HCT116 (cell line): ENCODE measurements at regions not wholly inside any gene's neighbourhood (a gene's known extent, or its start where the extent isn't known, plus 50 kb on each side); places are given as distances from the start of the nearest gene placed in this dataset.

Experiments
- ATAC-seq: fragments of 200-7000 bp; cut with Tn5 transposase; 2 replicates; pipeline ENCODE4 v1.9.1; 2020; ENCODE audit warnings: mild to moderate bottlenecking, moderate library complexity
- BruUV-seq: library from RNA; stranded (reverse); fragments of 400-500 nt; replicated peaks from 2 replicates; lab custom pipeline; 2021; lab: Mats Ljungman, UMichigan
- CTCF ChIA-PET: fragments of 300-600 bp; sonication (Branson Sonifier 250); formaldehyde crosslinking; loops from one replicate; lab custom pipeline; 2021; ENCODE audit warnings: antibody characterized with exemption; lab: Charles Lee
- POLR2A ChIA-PET: fragments of 300-600, 350-600 bp; sonication (Branson Sonifier 250); formaldehyde crosslinking; loops from one replicate; lab custom pipeline; 2021; ENCODE audit warnings: antibody characterized with exemption; lab: Charles Lee
- RAD21 ChIA-PET, 2 experiments: fragments of 300-600 bp; sonication (Branson Sonifier 250); formaldehyde crosslinking; loops; one replicate each; lab custom pipeline; 2023; ENCODE audit warnings: low total read pairs in 2 of 2; ENCODE audit not compliant: uncharacterized antibody in 2 of 2, unreplicated experiment in 2 of 2, low non-redundant PET in 1 of 2; lab: Charles Lee
- DNase-seq: peaks from one replicate; pipeline ENCODE4 v3.0.0-alpha.2; 2010; ENCODE audit warnings: low read depth, low spot score
- H2AFZ ChIP-seq: fragments of 200-600 bp; shearing (Covaris generic), sonication (generic); 2 replicates; pipeline ENCODE4 v1.6.1; 2017; ENCODE audit warnings: low read depth, mixed run types, mixed read lengths, antibody characterized with exemption, low read length; ENCODE audit not compliant: poor library complexity, severe bottlenecking
- H3K27ac ChIP-seq: 2 replicates; pipeline ENCODE4 v1.5.1; 2012; ENCODE audit warnings: low read depth, low read length
- H3K27me3 ChIP-seq: fragments of 200-600 bp; sonication (generic); 2 replicates; pipeline ENCODE4 v1.6.1; 2016; ENCODE audit warnings: mixed run types, low read length, mixed read lengths; ENCODE audit not compliant: insufficient read depth
- H3K36me3 ChIP-seq, 2 experiments: fragments of 200-500 bp in 1 of 2; fragments of 200-600 bp in 1 of 2; sonication (Bioruptor generic) in 1 of 2; sonication (generic) in 1 of 2; 2 replicates each; pipeline versions ENCODE4 v1.5.1 to v1.6.1; 2014 to 2016; ENCODE audit warnings: low read length in 2 of 2, inconsistent platforms in 1 of 2, mixed read lengths in 1 of 2, mixed run types in 1 of 2; ENCODE audit not compliant: insufficient read depth in 2 of 2, control insufficient read depth in 1 of 2
- H3K4me1 ChIP-seq, 2 experiments: fragments of 200-600 bp in 1 of 2; sonication (generic) in 1 of 2; 2 replicates each; pipeline versions ENCODE4 v1.5.1 to v1.6.1; 2012 to 2017; ENCODE audit warnings: low read length in 2 of 2, inconsistent platforms in 1 of 2, mild to moderate bottlenecking in 1 of 2, mixed read lengths in 1 of 2, mixed run types in 1 of 2, moderate library complexity in 1 of 2; ENCODE audit not compliant: insufficient read depth in 2 of 2, control insufficient read depth in 1 of 2
- H3K4me2 ChIP-seq: fragments of 200-600 bp; sonication (generic); 2 replicates; pipeline ENCODE4 v1.6.1; 2017; ENCODE audit warnings: mixed run types, low read length, mixed read lengths
- H3K4me3 ChIP-seq, 2 experiments: fragments of 200-600 bp in 1 of 2; sonication (generic) in 1 of 2; replicated peaks in 1 of 2; 2 replicates each; pipeline ENCODE4 v1.5.1; 2011 to 2016; ENCODE audit warnings: low read length in 2 of 2, control low read depth in 1 of 2, low read depth in 1 of 2, mild to moderate bottlenecking in 1 of 2, mixed read lengths in 1 of 2, mixed run types in 1 of 2
- H3K79me2 ChIP-seq: fragments of 200-600 bp; sonication (generic); 2 replicates; pipeline ENCODE4 v1.6.1; 2017; ENCODE audit warnings: mild to moderate bottlenecking, mixed run types, low read length, moderate library complexity, mixed read lengths; ENCODE audit not compliant: insufficient read depth
- H3K9ac ChIP-seq: fragments of 200-600 bp; sonication (generic); 2 replicates; pipeline ENCODE4 v1.6.1; 2016; ENCODE audit warnings: low read length, mixed read lengths
- H3K9me2 ChIP-seq: fragments of 200-600 bp; sonication (generic), shearing (Covaris generic); 2 replicates; pipeline ENCODE4 v1.6.1; 2017; ENCODE audit warnings: mixed run types, mild to moderate bottlenecking, moderate library complexity; ENCODE audit not compliant: insufficient read depth
- H3K9me3 ChIP-seq, 2 experiments: fragments of 200-500 bp in 1 of 2; fragments of 200-600 bp in 1 of 2; sonication (Bioruptor generic) in 1 of 2; sonication (generic) in 1 of 2; 2 replicates each; pipeline ENCODE4 v1.6.1; 2014 to 2017; ENCODE audit warnings: low read length in 2 of 2, mixed read lengths in 2 of 2, inconsistent platforms in 1 of 2, low read depth in 1 of 2, mild to moderate bottlenecking in 1 of 2, mixed run types in 1 of 2, moderate library complexity in 1 of 2; ENCODE audit not compliant: control insufficient read depth in 1 of 2, insufficient read depth in 1 of 2
- H4K20me1 ChIP-seq: fragments of 200-600 bp; sonication (generic), shearing (Covaris generic); 2 replicates; pipeline ENCODE4 v1.6.1; 2017; ENCODE audit warnings: mixed run types, mild to moderate bottlenecking, moderate library complexity; ENCODE audit not compliant: insufficient read depth
- CBX3 ChIP-seq: IDR thresholded peaks from 2 replicates; pipeline ENCODE4 v1.6.1; 2012; ENCODE audit warnings: low read depth
- CEBPB ChIP-seq: IDR thresholded peaks from 2 replicates; pipeline ENCODE4 v1.6.1; 2012; ENCODE audit warnings: low read depth
- CTCF ChIP-seq, 3 experiments: fragments of 200-600 bp in 1 of 3; sonication (generic) in 1 of 3; IDR thresholded peaks in 2 of 3; conservative IDR thresholded peaks in 1 of 3; 2 replicates each; pipeline ENCODE4 v1.5.1; 2012 to 2017; ENCODE audit warnings: low read depth in 2 of 3, low read length in 2 of 3, antibody characterized with exemption in 1 of 3, borderline replicate concordance in 1 of 3, control low read depth in 1 of 3, mild to moderate bottlenecking in 1 of 3, mixed read lengths in 1 of 3, mixed run types in 1 of 3, moderate library complexity in 1 of 3; ENCODE audit not compliant: insufficient read depth in 1 of 3
- EZH2 ChIP-seq: fragments of 200-600 bp; sonication (generic); IDR thresholded peaks from 2 replicates; pipeline ENCODE4 v1.6.1; 2017; ENCODE audit warnings: antibody characterized with exemption, mixed run types
- FOSL1 ChIP-seq: IDR thresholded peaks from 2 replicates; pipeline ENCODE4 v1.6.1; 2012; ENCODE audit warnings: low read depth
- MAX ChIP-seq: IDR thresholded peaks from 2 replicates; pipeline ENCODE4 v1.6.1; 2012
- POLR2A ChIP-seq: IDR thresholded peaks from 2 replicates; pipeline ENCODE4 v1.7.0; 2011; ENCODE audit warnings: borderline replicate concordance; ENCODE audit not compliant: insufficient read depth, insufficient read length; ENCODE audit errors: extremely low read depth
- POLR2AphosphoS5 ChIP-seq: IDR thresholded peaks from 2 replicates; pipeline ENCODE4 v1.6.1; 2011; ENCODE audit warnings: mild to moderate bottlenecking, low read depth, low read length, moderate library complexity
- REST ChIP-seq: IDR thresholded peaks from 2 replicates; pipeline ENCODE4 v1.6.1; 2012; ENCODE audit warnings: low read depth
- SIN3A ChIP-seq: IDR thresholded peaks from 2 replicates; pipeline ENCODE4 v1.6.1; 2012; ENCODE audit warnings: low read depth
- SP1 ChIP-seq: IDR thresholded peaks from 2 replicates; pipeline ENCODE4 v1.6.1; 2012; ENCODE audit warnings: low read depth
- SRF ChIP-seq: IDR thresholded peaks from 2 replicates; pipeline ENCODE4 v1.6.1; 2012; ENCODE audit warnings: low read depth
- TCF7L2 ChIP-seq: IDR thresholded peaks from 2 replicates; pipeline ENCODE4 v1.7.0; 2011; ENCODE audit warnings: borderline replicate concordance, inconsistent platforms; ENCODE audit not compliant: insufficient read depth, insufficient read length; ENCODE audit errors: extremely low read depth
- ZFX ChIP-seq: fragments of 450-650 bp; IDR thresholded peaks from 2 replicates; pipeline ENCODE4 v1.6.1; 2017
- ZNF274 ChIP-seq: fragments of 200-500 bp; sonication (Bioruptor generic); IDR thresholded peaks from 2 replicates; pipeline ENCODE4 v1.6.1; 2014; ENCODE audit warnings: mild to moderate bottlenecking, low read depth, low read length, inconsistent platforms
- intact Hi-C: fragments of 100-400 bp; cut with micrococcal nuclease; formaldehyde crosslinking; loops from 2 replicates; pipeline ENCODE4 v1.10.0; 2022
- TF ChIP-seq, protein P1 (sequence below): IDR thresholded peaks from 2 replicates; pipeline ENCODE4 v1.6.1; 2011; ENCODE audit warnings: mild to moderate bottlenecking, low read length, moderate library complexity; ENCODE audit not compliant: insufficient replicate concordance; ENCODE audit errors: extremely low read depth
- TF ChIP-seq, protein P2 (sequence below): IDR thresholded peaks from 2 replicates; pipeline ENCODE4 v1.6.1; 2012

DNA sequence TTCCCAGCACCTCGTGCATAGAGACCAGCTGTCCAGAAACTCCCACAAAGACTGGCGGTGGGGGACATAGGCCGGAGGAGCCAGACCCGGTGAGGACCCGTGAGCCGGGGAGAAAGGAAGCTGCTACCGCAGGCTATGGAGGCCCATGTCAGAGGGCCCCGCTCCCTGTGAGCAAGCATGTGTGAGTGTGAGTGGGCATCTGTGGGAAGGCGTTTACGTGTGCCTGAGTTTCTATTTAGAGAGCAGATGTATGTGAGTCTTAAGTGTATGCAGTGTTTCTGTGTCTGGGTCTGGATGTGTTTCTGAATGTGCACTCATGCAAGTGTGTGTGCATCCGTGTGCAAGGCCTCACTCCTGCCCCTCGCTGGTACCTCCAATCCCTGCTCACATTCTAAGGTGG is 187.8 kb upstream of the RAB6C start:
- no peaks in the 10 kb centered on the region for H3K9me2 ChIP-seq
- ChIA-PET POLR2A (no interaction called here), CTCF (no interaction called here), RAD21 (no interaction called here)
- intact Hi-C loops: no loop called here
- H3K4me3 ChIP-seq: no peak overlapping the region
- H3K4me1 ChIP-seq: no peaks in the 10 kb centered on the region
- H3K4me2 ChIP-seq: no peak overlapping the region
- peaks cover 10% of the 10 kb centered on the region for H3K27me3 ChIP-seq
- no TSS peak for BruUV-seq
- H3K9me3 ChIP-seq: no peaks in the 10 kb centered on the region
- no peaks in the 10 kb centered on the region for H3K79me2 ChIP-seq
- no peak for ATAC-seq
- DNase-seq: no peak
- TF ChIP-seq FOSL1 (no peak), CBX3 (no peak), ZNF274 (no peak), TCF7L2 (no peak), SIN3A (no peak), POLR2A (no peak), REST (no peak), ZFX (no peak), SRF (no peak), SP1 (no peak), CEBPB (no peak), POLR2AphosphoS5 (no peak), EZH2 (no peak), CTCF (IDR thresholded peaks at IDR 0.05 in 2 of 3, conservative IDR thresholded peaks at IDR 0.05 in 1 of 3; ENCODE audit: borderline replicate concordance in 1 of 3, insufficient read depth in 1 of 3, low read depth in 2 of 3, low read length in 2 of 3) (no peak), MAX (no peak)
- TF ChIP-seq, protein P1, sequence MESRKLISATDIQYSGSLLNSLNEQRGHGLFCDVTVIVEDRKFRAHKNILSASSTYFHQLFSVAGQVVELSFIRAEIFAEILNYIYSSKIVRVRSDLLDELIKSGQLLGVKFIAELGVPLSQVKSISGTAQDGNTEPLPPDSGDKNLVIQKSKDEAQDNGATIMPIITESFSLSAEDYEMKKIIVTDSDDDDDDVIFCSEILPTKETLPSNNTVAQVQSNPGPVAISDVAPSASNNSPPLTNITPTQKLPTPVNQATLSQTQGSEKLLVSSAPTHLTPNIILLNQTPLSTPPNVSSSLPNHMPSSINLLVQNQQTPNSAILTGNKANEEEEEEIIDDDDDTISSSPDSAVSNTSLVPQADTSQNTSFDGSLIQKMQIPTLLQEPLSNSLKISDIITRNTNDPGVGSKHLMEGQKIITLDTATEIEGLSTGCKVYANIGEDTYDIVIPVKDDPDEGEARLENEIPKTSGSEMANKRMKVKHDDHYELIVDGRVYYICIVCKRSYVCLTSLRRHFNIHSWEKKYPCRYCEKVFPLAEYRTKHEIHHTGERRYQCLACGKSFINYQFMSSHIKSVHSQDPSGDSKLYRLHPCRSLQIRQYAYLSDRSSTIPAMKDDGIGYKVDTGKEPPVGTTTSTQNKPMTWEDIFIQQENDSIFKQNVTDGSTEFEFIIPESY: no peak
- TF ChIP-seq, protein P2, sequence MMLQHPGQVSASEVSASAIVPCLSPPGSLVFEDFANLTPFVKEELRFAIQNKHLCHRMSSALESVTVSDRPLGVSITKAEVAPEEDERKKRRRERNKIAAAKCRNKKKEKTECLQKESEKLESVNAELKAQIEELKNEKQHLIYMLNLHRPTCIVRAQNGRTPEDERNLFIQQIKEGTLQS: no peak
- H3K36me3 ChIP-seq: no peaks in the 10 kb centered on the region
- no peaks in the 10 kb centered on the region for H4K20me1 ChIP-seq
- no peak overlapping the region for H3K27ac ChIP-seq
- H3K9ac ChIP-seq: no peak overlapping the region
- no peak overlapping the region for H2AFZ ChIP-seq
